ENCODE measurements at regions not wholly inside any gene's neighbourhood (a gene's known extent, or its start where the extent isn't known, plus 50 kb on each side); places are given as distances from the start of the nearest gene placed in this dataset.
"Not testable (repeated sequence)": the region's sequence is repeated elsewhere in the genome, so short reads cannot be mapped to it uniquely, and the experiment has no call there.

DNA sequence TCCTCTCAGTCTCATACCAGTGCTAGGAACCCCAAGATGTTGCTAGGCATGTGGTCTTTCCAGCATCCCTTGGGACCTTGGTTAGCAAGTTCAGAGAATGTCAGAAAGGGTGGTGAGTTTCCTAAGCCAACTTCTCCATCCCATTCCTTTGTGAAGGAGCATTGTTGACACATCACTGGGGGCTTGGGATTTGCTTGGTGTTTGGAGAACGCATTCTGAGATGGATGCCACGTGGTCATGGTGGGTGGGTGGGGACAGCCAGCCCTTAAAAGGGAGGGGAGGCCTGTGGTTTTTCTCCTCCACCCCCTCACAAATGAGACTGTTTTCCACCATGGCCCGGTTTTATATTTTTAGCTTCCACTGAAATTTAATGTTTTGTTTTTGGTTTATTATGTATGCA lies 83.3 kb upstream of the ZNF536 start:
- Mint-ChIP-seq H3K9me3 (ENCODE audit: unreplicated experiment) (no peaks in the 10 kb centered on the region), H3K27ac (ENCODE audit: unreplicated experiment) (no peak overlapping the region), H3K4me3 (ENCODE audit: unreplicated experiment) (no peak overlapping the region), H3K27me3 (ENCODE audit: unreplicated experiment) (peaks cover 3% of the 10 kb centered on the region), H3K4me1 (ENCODE audit: low read depth, unreplicated experiment) (no peaks in the 10 kb centered on the region), H3K36me3 (ENCODE audit: unreplicated experiment) (peaks cover 4% of the 10 kb centered on the region)
- TF ChIP-seq, protein P1, sequence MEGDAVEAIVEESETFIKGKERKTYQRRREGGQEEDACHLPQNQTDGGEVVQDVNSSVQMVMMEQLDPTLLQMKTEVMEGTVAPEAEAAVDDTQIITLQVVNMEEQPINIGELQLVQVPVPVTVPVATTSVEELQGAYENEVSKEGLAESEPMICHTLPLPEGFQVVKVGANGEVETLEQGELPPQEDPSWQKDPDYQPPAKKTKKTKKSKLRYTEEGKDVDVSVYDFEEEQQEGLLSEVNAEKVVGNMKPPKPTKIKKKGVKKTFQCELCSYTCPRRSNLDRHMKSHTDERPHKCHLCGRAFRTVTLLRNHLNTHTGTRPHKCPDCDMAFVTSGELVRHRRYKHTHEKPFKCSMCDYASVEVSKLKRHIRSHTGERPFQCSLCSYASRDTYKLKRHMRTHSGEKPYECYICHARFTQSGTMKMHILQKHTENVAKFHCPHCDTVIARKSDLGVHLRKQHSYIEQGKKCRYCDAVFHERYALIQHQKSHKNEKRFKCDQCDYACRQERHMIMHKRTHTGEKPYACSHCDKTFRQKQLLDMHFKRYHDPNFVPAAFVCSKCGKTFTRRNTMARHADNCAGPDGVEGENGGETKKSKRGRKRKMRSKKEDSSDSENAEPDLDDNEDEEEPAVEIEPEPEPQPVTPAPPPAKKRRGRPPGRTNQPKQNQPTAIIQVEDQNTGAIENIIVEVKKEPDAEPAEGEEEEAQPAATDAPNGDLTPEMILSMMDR (IDR thresholded peaks at IDR 0.05; ENCODE audit: partially characterized antibody, unreplicated experiment): no peak
- DNase-seq: no peak

DNA sequence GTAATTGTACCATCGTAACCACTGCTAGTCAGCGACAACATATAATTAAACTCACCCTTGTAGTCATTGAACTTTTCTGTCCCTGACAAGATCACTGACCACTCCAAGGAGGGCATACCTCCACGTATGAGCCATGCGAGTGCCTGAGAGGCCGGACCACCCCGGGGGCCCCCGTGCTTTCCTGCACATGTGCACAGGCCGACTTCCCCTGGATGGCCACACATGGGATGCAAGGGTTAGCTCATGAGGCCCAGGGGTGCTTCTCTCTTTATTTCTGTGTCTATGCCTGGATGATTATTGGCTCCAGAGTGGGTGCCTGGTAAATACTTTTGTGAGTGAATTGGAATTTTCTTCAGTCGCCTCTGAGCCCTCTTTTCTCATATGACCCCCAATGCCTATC lies 82.8 kb upstream of the ZNF536 start:
- Mint-ChIP-seq H3K36me3 (ENCODE audit: unreplicated experiment) (peaks cover 4% of the 10 kb centered on the region), H3K4me3 (ENCODE audit: unreplicated experiment) (no peak overlapping the region), H3K4me1 (ENCODE audit: low read depth, unreplicated experiment) (no peaks in the 10 kb centered on the region), H3K27ac (ENCODE audit: unreplicated experiment) (no peak overlapping the region), H3K27me3 (ENCODE audit: unreplicated experiment) (peaks cover 3% of the 10 kb centered on the region), H3K9me3 (ENCODE audit: unreplicated experiment) (no peaks in the 10 kb centered on the region)
- TF ChIP-seq, protein P1 (IDR thresholded peaks at IDR 0.05; ENCODE audit: partially characterized antibody, unreplicated experiment): no peak
- no peak for DNase-seq

DNA sequence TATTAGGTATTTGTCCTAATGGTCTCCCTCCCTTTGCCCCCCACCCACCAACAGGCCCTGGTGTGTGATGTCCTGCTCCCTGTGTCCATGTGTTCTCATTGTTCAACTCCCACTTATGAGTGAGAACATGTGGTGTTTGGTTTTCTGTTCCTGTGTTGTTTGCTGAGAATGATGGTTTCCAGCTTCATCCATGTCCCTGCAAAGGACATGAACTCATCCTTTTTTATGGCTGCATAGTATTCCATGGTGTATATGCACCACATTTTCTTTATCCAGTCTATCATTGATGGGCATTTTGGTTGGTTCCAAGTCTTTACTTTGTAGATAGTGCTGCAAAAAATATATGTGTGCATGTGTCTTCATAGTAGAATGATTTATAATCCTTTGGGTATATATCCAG lies 81.4 kb upstream of the ZNF536 start:
- H3K9me3 Mint-ChIP-seq (ENCODE audit: unreplicated experiment); H3K27ac Mint-ChIP-seq (ENCODE audit: unreplicated experiment); H3K36me3 Mint-ChIP-seq (ENCODE audit: unreplicated experiment); H3K4me3 Mint-ChIP-seq (ENCODE audit: unreplicated experiment); DNase-seq; H3K27me3 Mint-ChIP-seq (ENCODE audit: unreplicated experiment); H3K4me1 Mint-ChIP-seq (ENCODE audit: low read depth, unreplicated experiment): not testable (repeated sequence)

DNA sequence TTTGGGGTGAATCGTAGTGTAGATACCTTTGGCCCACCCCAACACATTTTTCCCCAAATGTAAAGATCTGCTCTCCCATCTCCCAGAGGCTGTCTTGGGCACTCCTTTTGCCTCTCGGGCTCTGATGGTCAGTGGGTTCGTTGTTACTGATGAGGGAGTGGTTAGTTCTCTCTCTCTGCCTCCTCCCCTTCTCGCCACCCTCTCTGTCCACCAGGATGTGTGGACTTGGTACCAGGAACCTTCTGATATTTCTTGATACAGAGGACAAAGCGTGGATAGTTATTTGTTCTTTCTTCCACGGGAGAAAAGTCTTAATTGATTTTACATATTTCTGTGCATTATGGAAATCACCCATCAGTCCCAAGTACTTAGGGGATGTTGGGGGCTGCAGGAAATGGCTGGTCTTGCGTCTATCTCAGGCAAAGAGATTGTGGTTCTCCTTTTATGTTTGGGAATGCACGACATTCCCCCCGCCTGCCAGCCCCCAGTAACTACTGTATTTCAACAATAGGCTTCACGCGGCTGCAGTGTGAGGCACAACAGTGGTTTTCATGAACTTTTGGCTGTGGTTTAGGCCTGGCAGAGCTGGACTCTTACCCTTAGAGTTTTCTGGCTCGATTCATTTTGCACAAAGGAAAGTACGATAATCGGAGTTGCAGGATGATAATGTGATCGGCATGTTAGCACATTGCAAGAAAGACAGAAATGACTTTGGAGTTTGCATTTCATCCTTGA lies 79.0 kb upstream of the ZNF536 start:
- Mint-ChIP-seq H3K27me3 (ENCODE audit: unreplicated experiment) (peaks cover 3% of the 10 kb centered on the region), H3K36me3 (ENCODE audit: unreplicated experiment) (peaks cover 4% of the 10 kb centered on the region), H3K27ac (ENCODE audit: unreplicated experiment) (no peak overlapping the region), H3K4me3 (ENCODE audit: unreplicated experiment) (no peak overlapping the region), H3K4me1 (ENCODE audit: low read depth, unreplicated experiment) (no peaks in the 10 kb centered on the region), H3K9me3 (ENCODE audit: unreplicated experiment) (no peaks in the 10 kb centered on the region)
- DNase-seq: no peak
- TF ChIP-seq, protein P1 (IDR thresholded peaks at IDR 0.05; ENCODE audit: partially characterized antibody, unreplicated experiment): no peak

DNA sequence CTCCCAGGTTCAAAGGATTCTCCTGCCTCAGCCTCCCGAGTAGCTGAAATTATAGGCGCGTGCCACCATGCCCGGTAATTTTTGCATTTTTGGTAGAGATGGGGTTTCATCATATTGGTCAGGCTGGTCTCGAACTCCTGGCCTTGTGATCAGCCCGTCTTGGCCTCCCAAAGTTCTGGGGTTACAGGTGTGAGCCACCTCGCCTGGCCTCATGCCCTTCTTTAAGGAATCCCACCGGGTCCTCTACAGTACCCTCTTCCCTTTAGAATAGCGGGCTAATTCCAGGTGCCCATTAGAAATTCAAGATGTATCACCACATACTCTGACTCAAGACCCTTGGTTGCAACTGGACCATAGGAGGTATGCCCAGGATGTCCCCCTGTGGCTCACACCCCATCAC lies 74.2 kb upstream of the ZNF536 start:
- no peak for DNase-seq
- Mint-ChIP-seq H3K36me3 (ENCODE audit: unreplicated experiment) (peaks cover 2% of the 10 kb centered on the region), H3K4me3 (ENCODE audit: unreplicated experiment) (no peak overlapping the region), H3K4me1 (ENCODE audit: low read depth, unreplicated experiment) (no peaks in the 10 kb centered on the region), H3K9me3 (ENCODE audit: unreplicated experiment) (peaks cover 1% of the 10 kb centered on the region), H3K27ac (ENCODE audit: unreplicated experiment) (no peak overlapping the region), H3K27me3 (ENCODE audit: unreplicated experiment) (no peaks in the 10 kb centered on the region)
- TF ChIP-seq, protein P1 (IDR thresholded peaks at IDR 0.05; ENCODE audit: partially characterized antibody, unreplicated experiment): no peak
